Left ventricle myocardium inferior (tissue), 1 donor: ENCODE measurements at regions not wholly inside any gene's neighbourhood (a gene's known extent, or its start where the extent isn't known, plus 50 kb on each side); places are given as distances from the start of the nearest gene placed in this dataset.

Experiments used
- DNase-seq: peaks from one replicate; pipeline ENCODE4 v3.0.0-alpha.2; 2020
- H3K27ac ChIP-seq: fragments of 200-600 bp; replicated peaks from 2 replicates; pipeline ENCODE4 v1.8.0; 2021
- H3K27me3 ChIP-seq: fragments of 200-600 bp; 2 replicates; pipeline ENCODE4 v1.8.0; 2021; ENCODE audit warnings: low read depth
- H3K36me3 ChIP-seq: fragments of 200-600 bp; 2 replicates; pipeline ENCODE4 v1.8.0; 2021
- H3K4me1 ChIP-seq: fragments of 200-600 bp; 2 replicates; pipeline ENCODE4 v1.8.0; 2021
- H3K4me3 ChIP-seq: fragments of 200-600 bp; 2 replicates; pipeline ENCODE4 v1.8.0; 2021; ENCODE audit warnings: mild to moderate bottlenecking, moderate library complexity
- H3K9me3 ChIP-seq: fragments of 200-600 bp; replicated peaks from 2 replicates; pipeline ENCODE4 v1.8.0; 2021
- intact Hi-C: fragments of 100-400 bp; cut with micrococcal nuclease; formaldehyde crosslinking; loops from one replicate; pipeline ENCODE4 v1.11.0; 2022
- TF ChIP-seq, protein P1 (sequence below): fragments of 200-600 bp; IDR thresholded peaks from 2 replicates; pipeline ENCODE4 v1.8.0; 2021; ENCODE audit warnings: antibody characterized with exemption, mild to moderate bottlenecking, borderline replicate concordance
- donor health status: DM: no; HTN: yes; CAD: no; lungs with severe emphysema.

DNA sequence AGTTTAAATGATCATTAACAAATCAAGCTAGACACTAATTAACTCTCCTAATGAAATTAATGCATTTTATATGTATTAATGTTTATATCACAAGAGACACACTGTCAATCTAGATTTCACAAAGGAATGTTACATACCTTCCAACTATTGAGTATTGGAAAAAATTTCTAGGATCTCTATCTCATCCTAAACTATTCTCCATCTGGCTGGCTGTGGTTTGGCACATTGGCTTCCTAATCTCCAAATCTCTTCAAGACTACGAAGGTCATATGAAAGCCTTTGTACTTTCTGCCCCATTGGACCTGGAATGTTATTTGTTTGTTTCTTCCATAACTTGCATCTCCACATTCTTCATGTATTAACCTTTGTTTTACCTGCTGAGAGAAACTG is 1160.0 kb downstream of the ADGRL3 start:
- TF ChIP-seq, protein P1, sequence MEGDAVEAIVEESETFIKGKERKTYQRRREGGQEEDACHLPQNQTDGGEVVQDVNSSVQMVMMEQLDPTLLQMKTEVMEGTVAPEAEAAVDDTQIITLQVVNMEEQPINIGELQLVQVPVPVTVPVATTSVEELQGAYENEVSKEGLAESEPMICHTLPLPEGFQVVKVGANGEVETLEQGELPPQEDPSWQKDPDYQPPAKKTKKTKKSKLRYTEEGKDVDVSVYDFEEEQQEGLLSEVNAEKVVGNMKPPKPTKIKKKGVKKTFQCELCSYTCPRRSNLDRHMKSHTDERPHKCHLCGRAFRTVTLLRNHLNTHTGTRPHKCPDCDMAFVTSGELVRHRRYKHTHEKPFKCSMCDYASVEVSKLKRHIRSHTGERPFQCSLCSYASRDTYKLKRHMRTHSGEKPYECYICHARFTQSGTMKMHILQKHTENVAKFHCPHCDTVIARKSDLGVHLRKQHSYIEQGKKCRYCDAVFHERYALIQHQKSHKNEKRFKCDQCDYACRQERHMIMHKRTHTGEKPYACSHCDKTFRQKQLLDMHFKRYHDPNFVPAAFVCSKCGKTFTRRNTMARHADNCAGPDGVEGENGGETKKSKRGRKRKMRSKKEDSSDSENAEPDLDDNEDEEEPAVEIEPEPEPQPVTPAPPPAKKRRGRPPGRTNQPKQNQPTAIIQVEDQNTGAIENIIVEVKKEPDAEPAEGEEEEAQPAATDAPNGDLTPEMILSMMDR: no peak
- Histone ChIP-seq H3K36me3 (no peaks in the 10 kb centered on the region), H3K27me3 (no peaks in the 10 kb centered on the region), H3K4me3 (no peak overlapping the region), H3K4me1 (no peaks in the 10 kb centered on the region), H3K9me3 (no peaks in the 10 kb centered on the region), H3K27ac (no peak overlapping the region)
- DNase-seq: no peak
- intact Hi-C loops: no loop called here

DNA sequence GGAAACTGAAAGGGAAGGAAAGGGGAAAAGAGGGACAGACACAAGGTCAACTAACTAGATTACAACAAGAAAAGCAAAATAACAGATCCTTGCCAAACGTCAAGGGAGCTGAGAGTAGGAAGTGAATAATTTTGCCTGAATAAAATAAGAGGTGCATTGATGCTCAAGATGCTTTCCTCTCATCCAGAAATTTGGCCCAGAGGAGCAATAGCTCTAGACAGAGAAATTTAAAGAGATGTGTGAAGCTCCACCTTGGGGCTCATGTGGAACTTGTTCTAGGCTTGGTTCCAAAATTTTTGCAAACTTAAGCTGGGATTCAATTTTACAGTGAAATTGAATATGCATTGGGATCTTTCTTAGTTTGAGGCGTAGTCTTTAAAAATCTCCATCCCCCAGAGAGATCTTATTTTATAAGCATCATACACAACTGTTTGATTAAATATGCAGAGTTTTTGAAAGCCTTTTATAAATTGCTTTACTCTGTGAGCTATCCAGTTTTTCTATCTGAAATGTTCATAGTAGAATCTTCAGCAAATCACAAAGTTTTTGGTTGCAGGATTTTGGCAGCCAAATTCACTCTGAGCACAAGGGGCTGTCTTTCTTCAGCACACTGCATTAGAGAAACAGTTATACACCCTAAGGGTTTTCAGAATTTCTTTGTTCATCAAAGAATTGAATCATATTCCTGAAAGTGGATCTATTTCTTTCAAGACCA is 1159.5 kb downstream of the ADGRL3 start:
- no peak overlapping the region for H3K4me3 ChIP-seq
- H3K27ac ChIP-seq: no peak overlapping the region
- intact Hi-C loops: no loop called here
- H3K4me1 ChIP-seq: no peaks in the 10 kb centered on the region
- DNase-seq: no peak
- no peaks in the 10 kb centered on the region for H3K36me3 ChIP-seq
- H3K9me3 ChIP-seq: no peaks in the 10 kb centered on the region
- no peaks in the 10 kb centered on the region for H3K27me3 ChIP-seq
- TF ChIP-seq, protein P1: no peak

DNA sequence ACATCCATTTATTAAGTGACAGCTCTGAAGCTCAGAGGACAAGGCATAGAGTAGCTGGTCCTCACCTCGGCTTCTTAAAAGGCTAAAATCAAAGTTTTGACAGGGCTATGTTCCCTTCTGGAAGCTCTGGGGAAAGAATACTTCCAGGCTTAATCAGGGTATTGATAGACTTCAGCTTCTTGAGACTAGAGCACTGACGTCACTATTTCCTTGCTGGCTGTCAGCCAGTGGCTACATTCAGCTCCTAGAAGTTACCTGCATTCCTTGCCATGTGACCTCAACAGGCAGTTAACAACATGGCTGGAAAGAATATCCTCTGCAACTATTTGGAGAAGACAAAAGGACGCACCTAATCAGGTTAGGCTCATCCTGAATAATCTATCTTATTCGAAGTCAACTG is 1144.8 kb downstream of the ADGRL3 start:
- TF ChIP-seq, protein P1: no peak
- no peak overlapping the region for H3K27ac ChIP-seq
- H3K4me1 ChIP-seq: no peaks in the 10 kb centered on the region
- no peaks in the 10 kb centered on the region for H3K27me3 ChIP-seq
- no peaks in the 10 kb centered on the region for H3K36me3 ChIP-seq
- intact Hi-C loops: no loop called here
- H3K4me3 ChIP-seq: no peak overlapping the region
- no peak for DNase-seq
- H3K9me3 ChIP-seq: peaks cover 49% of the 10 kb centered on the region

DNA sequence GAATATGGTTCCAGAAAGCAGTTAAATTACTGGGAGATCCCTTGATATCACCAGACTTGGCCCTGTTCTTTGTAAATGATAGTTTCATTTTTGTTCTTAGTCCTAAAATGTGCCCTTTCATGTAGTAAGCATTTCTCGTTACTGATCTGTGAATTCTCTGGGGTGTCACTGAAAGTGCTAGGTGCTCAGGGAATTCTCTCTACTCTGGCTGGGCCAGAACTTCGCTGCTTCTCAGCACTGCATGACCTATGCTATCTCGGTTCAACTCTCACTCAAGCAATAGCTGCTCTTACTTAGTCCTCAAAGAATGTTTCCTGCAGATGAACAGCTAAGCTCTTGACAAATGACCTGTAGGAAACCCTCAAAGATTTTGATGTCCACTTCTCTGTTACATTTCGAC is 1144.3 kb downstream of the ADGRL3 start:
- Histone ChIP-seq H3K27ac (no peak overlapping the region), H3K9me3 (peaks cover 50% of the 10 kb centered on the region), H3K36me3 (no peaks in the 10 kb centered on the region), H3K27me3 (no peaks in the 10 kb centered on the region), H3K4me3 (no peak overlapping the region), H3K4me1 (no peaks in the 10 kb centered on the region)
- TF ChIP-seq, protein P1: no peak
- DNase-seq: no peak
- intact Hi-C loops: no loop called here

DNA sequence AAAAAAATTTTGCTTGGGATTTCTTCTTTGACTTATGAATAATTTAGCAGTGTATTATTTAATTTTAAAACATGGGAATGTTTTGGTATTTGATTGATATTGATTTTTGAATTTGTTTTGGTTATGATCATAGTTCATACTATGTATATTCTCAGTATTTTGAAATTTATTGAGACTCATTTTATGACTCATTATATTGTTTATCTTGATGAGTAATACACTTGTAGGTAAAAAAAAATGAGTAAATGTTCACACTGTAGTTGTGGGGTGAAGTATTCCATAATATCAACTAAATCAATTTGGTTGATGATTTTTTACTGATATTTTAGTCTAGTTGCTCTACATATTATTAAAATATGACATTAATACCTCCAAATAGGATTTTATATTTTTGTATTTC is 1142.2 kb downstream of the ADGRL3 start:
- intact Hi-C loops: no loop called here
- H3K4me3 ChIP-seq: no peak overlapping the region
- H3K27me3 ChIP-seq: no peaks in the 10 kb centered on the region
- H3K4me1 ChIP-seq: no peaks in the 10 kb centered on the region
- peaks cover 50% of the 10 kb centered on the region for H3K9me3 ChIP-seq
- TF ChIP-seq, protein P1: no peak
- DNase-seq: no peak
- no peak overlapping the region for H3K27ac ChIP-seq
- no peaks in the 10 kb centered on the region for H3K36me3 ChIP-seq
